HEK293 (cell line): ENCODE measurements at regions not wholly inside any gene's neighbourhood (a gene's known extent, or its start where the extent isn't known, plus 50 kb on each side); places are given as distances from the start of the nearest gene placed in this dataset.

ENCODE experiments used
- CTCF ChIP-seq: fragments of 450-650 bp; formaldehyde crosslinking; IDR thresholded peaks from 2 replicates; pipeline ENCODE4 v1.5.1; 2016; ENCODE audit warnings: missing biosample characterization, missing genetic modification characterization
- SETDB1 ChIP-seq: IDR thresholded peaks from one replicate; pipeline ENCODE4 v1.6.1; 2017; ENCODE audit warnings: mild to moderate bottlenecking, low read length, moderate library complexity, mixed read lengths; ENCODE audit not compliant: insufficient read length
- ZNF626 ChIP-seq: fragments of 450-650 bp; sonication (Bioruptor Pico); formaldehyde crosslinking; IDR thresholded peaks from 2 replicates; pipeline ENCODE4 v1.5.1; 2018; ENCODE audit warnings: missing biosample characterization, missing genetic modification characterization, inconsistent platforms

- TF ChIP-seq CTCF (tag by site-specific recombination): no peak
- no peak for TF ChIP-seq ZNF626 (tag by site-specific recombination)
- no peak for TF ChIP-seq SETDB1
These were observed 155.2 kb upstream of the UBE2E1 start for GRCh38 chr3:23650371-23651140.
